ENCODE measurements at regions not wholly inside any gene's neighbourhood (a gene's known extent, or its start where the extent isn't known, plus 50 kb on each side); places are given as distances from the start of the nearest gene placed in this dataset.

DNA sequence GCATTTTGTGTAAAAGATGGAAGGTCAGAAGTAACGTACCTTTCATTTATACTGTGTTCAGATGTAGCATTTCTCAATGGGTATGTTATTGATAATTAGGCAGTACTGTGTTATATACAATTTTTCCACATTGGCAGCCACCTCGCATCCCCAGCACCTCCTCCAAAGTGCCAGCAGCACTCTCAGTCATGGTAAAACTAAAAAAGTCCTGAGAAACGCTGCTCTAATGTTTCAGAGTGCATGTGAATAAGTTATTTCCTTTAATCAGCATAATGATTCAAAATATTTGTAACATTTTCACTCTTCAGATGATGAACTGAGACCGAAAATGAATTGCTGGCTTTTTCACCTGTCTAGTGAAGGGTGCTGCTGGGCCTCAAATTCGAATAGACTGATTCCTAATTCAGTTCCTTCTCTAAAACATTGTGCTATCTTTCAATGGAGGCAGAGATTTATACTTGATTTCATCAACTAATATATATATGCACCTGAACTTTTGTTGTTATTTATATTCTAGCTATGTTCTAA is 79.9 kb upstream of the ANKRD55 start:
- TF ChIP-seq JUND (IDR thresholded peaks at IDR 0.05) (no peak), PBX3 (IDR thresholded peaks at IDR 0.05) (no peak), FOXM1 (IDR thresholded peaks at IDR 0.05; ENCODE audit: low read depth) (no peak), MEF2A (IDR thresholded peaks at IDR 0.05; ENCODE audit: borderline replicate concordance, low read depth) (no peak), MAX (IDR thresholded peaks at IDR 0.05; ENCODE audit: low read depth) (no peak), RAD21 (IDR thresholded peaks at IDR 0.05; ENCODE audit: low read length) (no peak), TAF1 (IDR thresholded peaks at IDR 0.05; ENCODE audit: borderline replicate concordance, low read depth, low read length) (no peak), EZH2phosphoT487 (IDR thresholded peaks at IDR 0.05; ENCODE audit: borderline replicate concordance, low read depth) (no peak), FOXJ3 (CRISPR knock-in tag; IDR thresholded peaks at IDR 0.05) (no peak), GABPA (IDR thresholded peaks at IDR 0.05; ENCODE audit: low read depth) (no peak), RFX5 (IDR thresholded peaks at IDR 0.05; ENCODE audit: low read length) (no peak), SIN3A (IDR thresholded peaks at IDR 0.05; ENCODE audit: borderline replicate concordance, low read depth, low read length) (no peak), USF2 (IDR thresholded peaks at IDR 0.05; ENCODE audit: borderline replicate concordance, low read depth, low read length) (no peak), POLR2AphosphoS5 (IDR thresholded peaks at IDR 0.05; ENCODE audit: low read depth, low read length) (no peak), RCOR1 (IDR thresholded peaks at IDR 0.05; ENCODE audit: low read length) (no peak), MXI1 (IDR thresholded peaks at IDR 0.05; ENCODE audit: low read depth, low read length) (no peak), SMC3 (IDR thresholded peaks at IDR 0.05; ENCODE audit: low read depth, low read length) (no peak)
- TF ChIP-seq, protein P1, sequence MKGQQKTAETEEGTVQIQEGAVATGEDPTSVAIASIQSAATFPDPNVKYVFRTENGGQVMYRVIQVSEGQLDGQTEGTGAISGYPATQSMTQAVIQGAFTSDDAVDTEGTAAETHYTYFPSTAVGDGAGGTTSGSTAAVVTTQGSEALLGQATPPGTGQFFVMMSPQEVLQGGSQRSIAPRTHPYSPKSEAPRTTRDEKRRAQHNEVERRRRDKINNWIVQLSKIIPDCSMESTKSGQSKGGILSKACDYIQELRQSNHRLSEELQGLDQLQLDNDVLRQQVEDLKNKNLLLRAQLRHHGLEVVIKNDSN (IDR thresholded peaks at IDR 0.05; ENCODE audit: borderline replicate concordance, low read depth), result no peak
- TF ChIP-seq, protein P2, sequence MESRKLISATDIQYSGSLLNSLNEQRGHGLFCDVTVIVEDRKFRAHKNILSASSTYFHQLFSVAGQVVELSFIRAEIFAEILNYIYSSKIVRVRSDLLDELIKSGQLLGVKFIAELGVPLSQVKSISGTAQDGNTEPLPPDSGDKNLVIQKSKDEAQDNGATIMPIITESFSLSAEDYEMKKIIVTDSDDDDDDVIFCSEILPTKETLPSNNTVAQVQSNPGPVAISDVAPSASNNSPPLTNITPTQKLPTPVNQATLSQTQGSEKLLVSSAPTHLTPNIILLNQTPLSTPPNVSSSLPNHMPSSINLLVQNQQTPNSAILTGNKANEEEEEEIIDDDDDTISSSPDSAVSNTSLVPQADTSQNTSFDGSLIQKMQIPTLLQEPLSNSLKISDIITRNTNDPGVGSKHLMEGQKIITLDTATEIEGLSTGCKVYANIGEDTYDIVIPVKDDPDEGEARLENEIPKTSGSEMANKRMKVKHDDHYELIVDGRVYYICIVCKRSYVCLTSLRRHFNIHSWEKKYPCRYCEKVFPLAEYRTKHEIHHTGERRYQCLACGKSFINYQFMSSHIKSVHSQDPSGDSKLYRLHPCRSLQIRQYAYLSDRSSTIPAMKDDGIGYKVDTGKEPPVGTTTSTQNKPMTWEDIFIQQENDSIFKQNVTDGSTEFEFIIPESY (IDR thresholded peaks at IDR 0.05; ENCODE audit: borderline replicate concordance, low read depth), result no peak
- WGBS (ENCODE audit: low lambda C conversion rate), result 88% methylated on average over 5 of the region's 5 CpGs
- CTCF ChIA-PET, result interaction anchor here (0.8 kb wide), 1 partner anchor 43 kb away, joined by 3 read pairs; no protein-coding TSS in a partner anchor

More for the DNA sequence above, 79.9 kb upstream of the ANKRD55 start:
- Histone ChIP-seq H3K9me3 (no peaks in the 10 kb centered on the region), H3K79me2 (ENCODE audit: insufficient read depth) (no peaks in the 10 kb centered on the region), H3K27ac (ENCODE audit: low read depth in 2 of 2, low read length in 1 of 2) (peak overlapping the region in 1 of 2 experiments; percentile 98; a peak in 1 of 4 replicates), H3F3A (replicated peaks; ENCODE audit: insufficient read depth) (peaks cover 4% of the 10 kb centered on the region), H3K4me2 (no peak overlapping the region), H3K9me2 (no peaks in the 10 kb centered on the region), H3K27me3 (ENCODE audit: insufficient read depth) (no peaks in the 10 kb centered on the region), H4K20me1 (ENCODE audit: insufficient read depth) (no peaks in the 10 kb centered on the region), H3K36me3 (replicated peaks in 1 of 2; ENCODE audit: control insufficient read depth in 1 of 2, insufficient read depth in 2 of 2, low read length in 1 of 2) (no peaks in the 10 kb centered on the region), H2AFZ (ENCODE audit: low read depth) (no peak overlapping the region), H3K9ac (no peak overlapping the region), H3K4me1 (ENCODE audit: control insufficient read depth in 1 of 2, insufficient read depth in 2 of 2, low read depth in 1 of 2, low read length in 1 of 2) (peaks cover 9 to 22% of the 10 kb centered on the region in 2 experiments), H3K4me3 (ENCODE audit: low read depth in 2 of 2, low read length in 1 of 2) (no peak overlapping the region)
- no peak for DNase-seq
- POLR2A ChIA-PET, result no interaction called here
